ENCODE measurements at regions not wholly inside any gene's neighbourhood (a gene's known extent, or its start where the extent isn't known, plus 50 kb on each side); places are given as distances from the start of the nearest gene placed in this dataset.

DNA sequence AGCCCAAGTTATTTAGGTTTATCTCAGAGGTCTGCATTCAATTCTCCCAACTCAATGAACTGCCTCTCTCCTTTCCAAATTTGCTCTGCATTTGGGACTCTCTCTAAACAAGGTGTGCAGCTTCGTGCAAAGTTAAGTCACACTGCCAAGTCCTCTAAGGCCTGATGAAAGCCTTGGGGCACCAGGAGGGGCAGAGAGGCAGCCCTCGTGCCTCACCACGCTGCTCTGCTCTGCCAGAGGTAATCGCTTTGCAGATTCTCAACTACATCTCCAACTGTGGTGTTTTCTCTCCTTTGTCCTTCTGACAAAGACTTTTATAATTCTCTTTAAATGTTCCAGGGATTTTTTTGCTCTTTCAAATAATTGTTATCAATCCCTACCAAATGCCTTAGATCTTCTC, 283.0 kb downstream of the MEIS1 start:
- Histone ChIP-seq H3K4me1 (no peaks in the 10 kb centered on the region), H3K36me3 (no peaks in the 10 kb centered on the region), H3K9me3 (no peaks in the 10 kb centered on the region), H3K4me3 (no peak overlapping the region), H3K27me3 (peaks cover 0 to 1% (median 0%) of the 10 kb centered on the region in 7 donors), H3K27ac (no peak overlapping the region)
- ATAC-seq (no peak), DNase-seq (no peak)
- TF ChIP-seq, protein P1, sequence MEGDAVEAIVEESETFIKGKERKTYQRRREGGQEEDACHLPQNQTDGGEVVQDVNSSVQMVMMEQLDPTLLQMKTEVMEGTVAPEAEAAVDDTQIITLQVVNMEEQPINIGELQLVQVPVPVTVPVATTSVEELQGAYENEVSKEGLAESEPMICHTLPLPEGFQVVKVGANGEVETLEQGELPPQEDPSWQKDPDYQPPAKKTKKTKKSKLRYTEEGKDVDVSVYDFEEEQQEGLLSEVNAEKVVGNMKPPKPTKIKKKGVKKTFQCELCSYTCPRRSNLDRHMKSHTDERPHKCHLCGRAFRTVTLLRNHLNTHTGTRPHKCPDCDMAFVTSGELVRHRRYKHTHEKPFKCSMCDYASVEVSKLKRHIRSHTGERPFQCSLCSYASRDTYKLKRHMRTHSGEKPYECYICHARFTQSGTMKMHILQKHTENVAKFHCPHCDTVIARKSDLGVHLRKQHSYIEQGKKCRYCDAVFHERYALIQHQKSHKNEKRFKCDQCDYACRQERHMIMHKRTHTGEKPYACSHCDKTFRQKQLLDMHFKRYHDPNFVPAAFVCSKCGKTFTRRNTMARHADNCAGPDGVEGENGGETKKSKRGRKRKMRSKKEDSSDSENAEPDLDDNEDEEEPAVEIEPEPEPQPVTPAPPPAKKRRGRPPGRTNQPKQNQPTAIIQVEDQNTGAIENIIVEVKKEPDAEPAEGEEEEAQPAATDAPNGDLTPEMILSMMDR (IDR thresholded peaks at IDR 0.05): no peak
- intact Hi-C loops (cut with DNase I): no loop called here
- 70 to 72% methylated on average over 4 of the region's 4 CpGs for WGBS, 2 donors

DNA sequence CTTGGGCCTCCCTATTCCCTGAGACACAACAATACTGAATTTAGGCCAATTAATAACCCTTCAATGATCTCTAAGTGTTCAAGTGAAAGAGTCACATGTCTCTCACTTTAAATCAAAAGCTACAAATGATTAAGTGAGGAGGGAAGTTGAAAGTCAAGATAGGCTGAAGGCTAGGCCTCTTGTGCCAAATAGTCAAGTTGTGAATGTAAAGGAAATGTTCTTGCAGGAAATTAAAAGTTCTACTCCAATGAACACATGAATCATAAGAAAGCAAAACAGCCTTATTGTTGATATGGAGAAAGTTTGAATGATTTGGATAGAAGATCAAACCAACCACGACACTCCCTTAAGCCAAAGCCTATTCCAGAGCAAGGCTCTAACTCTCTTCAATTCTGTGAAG, 286.9 kb downstream of the MEIS1 start:
- intact Hi-C loops (cut with DNase I): no loop called here
- H3K27me3 ChIP-seq: peaks cover 0 to 2% (median 0%) of the 10 kb centered on the region in 7 donors
- no peaks in the 10 kb centered on the region for H3K4me1 ChIP-seq
- H3K4me3 ChIP-seq: no peak overlapping the region
- WGBS, 2 donors: 82 to 83% methylated on average over 1 of the region's 1 CpG
- TF ChIP-seq, protein P1 (IDR thresholded peaks at IDR 0.05): no peak
- no peaks in the 10 kb centered on the region for H3K9me3 ChIP-seq
- H3K27ac ChIP-seq: no peak overlapping the region
- H3K36me3 ChIP-seq: no peaks in the 10 kb centered on the region
- ATAC-seq: no peak
- DNase-seq: no peak

DNA sequence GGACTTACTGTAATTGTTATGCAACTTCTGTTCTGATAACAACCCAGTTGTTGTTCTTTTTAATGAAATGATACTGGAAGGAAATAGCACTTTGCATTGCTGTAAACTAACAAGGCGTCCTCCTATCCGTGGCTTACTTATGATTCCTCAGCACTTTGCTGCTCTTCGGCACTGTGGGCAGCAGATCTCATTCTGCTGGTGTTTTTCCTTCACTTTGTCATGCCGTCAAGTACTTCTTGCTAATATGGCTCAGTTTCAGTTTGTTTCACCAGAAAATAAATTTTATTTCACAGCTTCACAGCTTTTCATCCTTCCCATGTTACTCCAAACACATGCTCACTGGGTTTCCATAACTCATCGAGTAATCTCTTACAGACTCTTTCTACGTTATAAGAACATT, 289.3 kb downstream of the MEIS1 start:
- H3K27ac ChIP-seq: no peak overlapping the region
- peaks cover 0 to 2% (median 0%) of the 10 kb centered on the region in 7 donors for H3K27me3 ChIP-seq
- no peaks in the 10 kb centered on the region for H3K4me1 ChIP-seq
- 80 to 83% methylated on average over 6 of the region's 6 CpGs for WGBS, 2 donors
- intact Hi-C loops (cut with DNase I): no loop called here
- no peaks in the 10 kb centered on the region for H3K9me3 ChIP-seq
- H3K36me3 ChIP-seq: no peaks in the 10 kb centered on the region
- TF ChIP-seq, protein P1 (IDR thresholded peaks at IDR 0.05): no peak
- DNase-seq (no peak), ATAC-seq (no peak)
- no peak overlapping the region for H3K4me3 ChIP-seq

DNA sequence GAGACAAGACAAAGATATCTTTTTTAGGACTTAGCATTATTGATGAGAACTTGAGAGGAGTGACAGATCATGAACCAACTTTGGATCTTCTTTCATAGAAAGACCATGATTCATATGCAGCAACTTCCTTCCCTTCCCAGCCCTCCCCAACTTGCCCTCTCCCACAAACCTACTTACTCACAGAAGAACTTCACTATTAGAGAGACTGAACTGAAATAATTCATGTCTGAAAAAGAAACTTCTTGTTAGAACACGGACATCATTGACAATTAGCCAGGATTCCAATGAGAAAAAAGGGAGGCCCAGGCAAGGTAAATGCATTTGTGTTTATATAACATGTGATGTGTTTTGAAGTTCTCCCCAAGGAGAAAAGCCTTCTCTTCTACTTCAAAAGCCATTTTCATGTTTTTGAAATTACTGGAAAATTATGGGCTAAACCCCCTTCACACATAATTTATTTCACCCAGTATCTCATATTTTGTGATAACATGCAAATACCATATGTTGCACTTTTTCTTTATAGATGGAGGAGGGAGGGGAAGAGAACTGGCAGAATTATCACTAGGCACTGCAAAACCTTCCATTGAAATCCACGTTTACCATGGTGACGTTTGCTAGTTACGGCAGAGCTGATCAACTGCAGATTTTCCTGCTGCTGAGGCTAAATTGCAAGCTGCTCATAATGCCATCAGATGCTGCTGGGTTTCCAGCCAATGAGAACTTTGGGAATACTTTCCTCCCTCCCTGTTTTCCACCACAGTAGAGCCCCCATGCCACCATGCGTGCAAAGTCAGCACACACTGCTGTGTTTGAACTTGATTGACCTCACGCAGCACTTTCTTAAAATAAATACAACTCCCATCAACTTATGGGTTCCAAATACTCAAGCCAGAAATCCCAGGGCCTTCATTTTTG, 294.7 kb downstream of the MEIS1 start:
- Histone ChIP-seq H3K36me3 (no peaks in the 10 kb centered on the region), H3K4me1 (no peaks in the 10 kb centered on the region), H3K27me3 (peaks cover 0 to 2% (median 0%) of the 10 kb centered on the region in 7 donors), H3K4me3 (no peak overlapping the region), H3K9me3 (no peaks in the 10 kb centered on the region), H3K27ac (no peak overlapping the region)
- WGBS, 2 donors: 83% methylated on average over 6 of the region's 6 CpGs
- ATAC-seq: no peak
- intact Hi-C loops (cut with DNase I): no loop called here
- TF ChIP-seq, protein P1 (IDR thresholded peaks at IDR 0.05): no peak
- DNase-seq: no peak
